ENCODE measurements at regions not wholly inside any gene's neighbourhood (a gene's known extent, or its start where the extent isn't known, plus 50 kb on each side); places are given as distances from the start of the nearest gene placed in this dataset.
A peak's percentile ranks its signal among the peaks of the same experiment; 100 is the strongest.

GRCh38 chr2:175383286-175383685 lies 201.8 kb upstream of the ATP5MC3 start:
- TF ChIP-seq EZH2 (IDR thresholded peaks at IDR 0.05; ENCODE audit: borderline replicate concordance, low read depth, low read length, poor library complexity, severe bottlenecking) (no peak), CTCF (conservative IDR thresholded peaks at IDR 0.05; ENCODE audit: low read depth, low read length) (no peak)
- no peaks in the 10 kb centered on the region for H3K27me3 ChIP-seq (replicated peaks; ENCODE audit: insufficient read depth, low read depth, low read length, poor library complexity)
- peaks cover 19% of the 10 kb centered on the region for H3K9me3 ChIP-seq (ENCODE audit: low read depth, low read length, poor library complexity, severe bottlenecking)
- H3K4me3 ChIP-seq (ENCODE audit: low read depth, low read length, poor library complexity, severe bottlenecking): no peak overlapping the region
- no peaks in the 10 kb centered on the region for H3K36me3 ChIP-seq (ENCODE audit: insufficient read depth, low read length, poor library complexity, severe bottlenecking)
- intact Hi-C loops (cut with micrococcal nuclease; ENCODE audit: unreplicated experiment): no loop called here
- no TSS peak for BruUV-seq (replicated peaks)
- DNase-seq (ENCODE audit: low spot score): no peak
- POLR2A ChIA-PET (ENCODE audit: low non-redundant PET): interaction anchor here (0.6 kb wide), 1 partner anchor 237 kb away, joined by 3 read pairs; no protein-coding TSS in a partner anchor
- CTCF ChIA-PET: interaction anchor here (0.5 kb wide), 1 partner anchor 43 kb away, joined by 5 read pairs; no protein-coding TSS in a partner anchor
- peaks cover 16% of the 10 kb centered on the region for H3K4me1 ChIP-seq (ENCODE audit: insufficient read depth, low read length, poor library complexity, severe bottlenecking)
- no peak overlapping the region for H3K27ac ChIP-seq (ENCODE audit: low read depth, low read length, poor library complexity, severe bottlenecking)

- Histone ChIP-seq H3K4me3 (ENCODE audit: low read depth, low read length, poor library complexity, severe bottlenecking) (no peak overlapping the region), H3K27me3 (replicated peaks; ENCODE audit: insufficient read depth, low read depth, low read length, poor library complexity) (no peaks in the 10 kb centered on the region), H3K9me3 (ENCODE audit: low read depth, low read length, poor library complexity, severe bottlenecking) (no peaks in the 10 kb centered on the region), H3K4me1 (ENCODE audit: insufficient read depth, low read length, poor library complexity, severe bottlenecking) (peaks cover 61% of the 10 kb centered on the region), H3K36me3 (ENCODE audit: insufficient read depth, low read length, poor library complexity, severe bottlenecking) (no peaks in the 10 kb centered on the region), H3K27ac (ENCODE audit: low read depth, low read length, poor library complexity, severe bottlenecking) (peak overlapping the region; percentile 83)
- intact Hi-C loops (cut with micrococcal nuclease; ENCODE audit: unreplicated experiment): loop anchor here (1.0 to 5.0 kb wide), 3 partner anchors 29 to 164 kb away; no protein-coding TSS in a partner anchor
- POLR2A ChIA-PET (ENCODE audit: low non-redundant PET): interaction anchor here (0.6 to 2.2 kb wide), 3 partner anchors 10 to 66 kb away, joined by 3 to 19 read pairs (median 13); no protein-coding TSS in a partner anchor
- BruUV-seq (replicated peaks): no TSS peak
- no peak for TF ChIP-seq CTCF (conservative IDR thresholded peaks at IDR 0.05; ENCODE audit: low read depth, low read length)
- TF ChIP-seq EZH2 (IDR thresholded peaks at IDR 0.05; ENCODE audit: borderline replicate concordance, low read depth, low read length, poor library complexity, severe bottlenecking): no peak
- DNase-seq (ENCODE audit: low spot score): no peak
- CTCF ChIA-PET: interaction anchor here (0.6 to 1.2 kb wide), 4 partner anchors 30 to 724 kb away, joined by 3 to 6 read pairs (median 3); partner anchors contain the start of gene EVX2
Measured at GRCh38 chr2:175373729-175374128, 192.2 kb upstream of the ATP5MC3 start.

- H3K36me3 ChIP-seq (ENCODE audit: insufficient read depth, low read length, poor library complexity, severe bottlenecking): no peaks in the 10 kb centered on the region
- DNase-seq (ENCODE audit: low spot score): peak; percentile 97
- intact Hi-C loops (cut with micrococcal nuclease; ENCODE audit: unreplicated experiment): loop anchor here (1.0 to 5.0 kb wide), 3 partner anchors 30 to 164 kb away; no protein-coding TSS in a partner anchor
- H3K9me3 ChIP-seq (ENCODE audit: low read depth, low read length, poor library complexity, severe bottlenecking): no peaks in the 10 kb centered on the region
- POLR2A ChIA-PET (ENCODE audit: low non-redundant PET): interaction anchor here (0.6 to 2.2 kb wide), 4 partner anchors 10 to 1283 kb away, joined by 3 to 19 read pairs (median 10); no protein-coding TSS in a partner anchor
- no peaks in the 10 kb centered on the region for H3K27me3 ChIP-seq (replicated peaks; ENCODE audit: insufficient read depth, low read depth, low read length, poor library complexity)
- CTCF ChIA-PET: interaction anchor here (0.6 to 1.2 kb wide), 5 partner anchors 31 to 725 kb away, joined by 3 to 6 read pairs (median 3); partner anchors contain the start of gene EVX2
- H3K27ac ChIP-seq (ENCODE audit: low read depth, low read length, poor library complexity, severe bottlenecking): peak overlapping the region; percentile 83
- H3K4me1 ChIP-seq (ENCODE audit: insufficient read depth, low read length, poor library complexity, severe bottlenecking): peaks cover 69% of the 10 kb centered on the region
- no peak overlapping the region for H3K4me3 ChIP-seq (ENCODE audit: low read depth, low read length, poor library complexity, severe bottlenecking)
- BruUV-seq (replicated peaks): no TSS peak
- no peak for TF ChIP-seq CTCF (conservative IDR thresholded peaks at IDR 0.05; ENCODE audit: low read depth, low read length)
- no peak for TF ChIP-seq EZH2 (IDR thresholded peaks at IDR 0.05; ENCODE audit: borderline replicate concordance, low read depth, low read length, poor library complexity, severe bottlenecking)
Measured at GRCh38 chr2:175372704-175373701, 191.5 kb upstream of the ATP5MC3 start.

Measured in A673 (cell line).